ENCODE measurements at regions not wholly inside any gene's neighbourhood (a gene's known extent, or its start where the extent isn't known, plus 50 kb on each side); places are given as distances from the start of the nearest gene placed in this dataset.

DNA sequence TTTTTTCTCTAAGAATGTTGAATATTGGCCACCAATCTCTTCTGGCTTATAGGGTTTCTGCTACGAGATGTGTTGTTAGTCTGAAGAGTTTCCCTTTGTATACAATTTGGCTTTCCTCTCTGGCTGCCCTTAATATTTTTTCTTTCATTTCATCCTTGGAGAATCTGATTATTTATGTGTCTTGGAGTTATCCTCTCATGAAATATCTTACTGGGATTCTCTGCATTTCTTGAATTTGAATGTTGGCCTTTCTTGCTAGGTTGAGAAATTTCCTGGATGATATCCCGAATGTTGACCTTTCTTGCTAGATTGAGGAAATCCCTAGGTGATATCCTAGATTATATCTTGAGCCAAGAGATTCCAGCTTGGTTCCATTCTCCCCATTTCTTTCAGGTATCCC lies 125.6 kb downstream of the SLC5A7 start:
- DNase-seq (no peak), ATAC-seq (no peak)
- H3K36me3 Mint-ChIP-seq (ENCODE audit: low read depth): no peaks in the 10 kb centered on the region
- no peak overlapping the region for H3K27ac Mint-ChIP-seq
- H3K27me3 Mint-ChIP-seq (ENCODE audit: low read depth): no peaks in the 10 kb centered on the region
- POLR2A ChIA-PET: no interaction called here
- H3K4me3 Mint-ChIP-seq: no peak overlapping the region
- CTCF ChIA-PET: no interaction called here
- H3K9me3 Mint-ChIP-seq (ENCODE audit: insufficient read depth): no peaks in the 10 kb centered on the region
- no peaks in the 10 kb centered on the region for H3K4me1 Mint-ChIP-seq (ENCODE audit: low read depth)

DNA sequence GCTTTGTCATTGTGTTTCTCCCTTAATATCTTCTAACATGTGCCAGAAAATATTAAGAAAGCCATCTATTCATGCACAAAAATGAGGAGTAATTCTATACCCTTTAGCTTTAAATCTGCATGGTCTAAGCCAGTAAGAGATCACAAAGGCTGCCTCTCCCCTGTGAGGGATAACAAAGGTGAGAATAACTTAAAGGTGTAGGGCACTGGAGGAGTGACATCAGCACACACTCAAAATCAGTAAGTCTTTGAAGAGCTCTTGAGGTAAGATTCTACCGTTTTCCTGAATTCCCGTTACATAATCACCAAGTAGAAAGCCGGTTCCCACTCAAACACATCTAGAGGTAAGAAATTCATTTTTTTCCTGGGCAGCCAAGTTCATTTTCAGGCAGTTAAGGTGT lies 123.9 kb upstream of the SULT1C3 start:
- Mint-ChIP-seq H3K4me1 (ENCODE audit: low read depth) (no peaks in the 10 kb centered on the region), H3K4me3 (no peak overlapping the region), H3K9me3 (ENCODE audit: insufficient read depth) (no peaks in the 10 kb centered on the region), H3K27ac (no peak overlapping the region), H3K27me3 (ENCODE audit: low read depth) (no peaks in the 10 kb centered on the region), H3K36me3 (ENCODE audit: low read depth) (no peaks in the 10 kb centered on the region)
- DNase-seq (no peak), ATAC-seq (no peak)
- CTCF ChIA-PET: no interaction called here
- POLR2A ChIA-PET: interaction anchor here (0.8 kb wide), 1 partner anchor 162 kb away, joined by 3 read pairs; no protein-coding TSS in a partner anchor

DNA sequence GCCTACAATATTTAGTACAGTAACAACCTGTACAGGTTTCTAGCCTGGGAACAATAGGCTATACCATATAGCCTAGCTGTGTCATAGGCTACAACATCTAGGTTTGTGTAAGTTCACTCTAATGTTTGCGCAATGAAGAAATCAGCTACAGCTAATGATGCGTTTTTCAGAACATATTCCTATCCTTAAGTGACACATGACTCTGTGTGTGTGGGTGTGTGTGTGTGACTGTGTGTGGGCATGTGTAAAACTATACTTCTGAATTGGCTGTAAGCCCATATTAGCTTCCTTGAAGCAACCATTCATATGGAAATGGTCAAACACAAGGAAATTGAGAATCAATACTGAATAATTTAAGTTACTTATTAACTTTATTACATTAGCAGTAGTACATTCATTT lies 120.8 kb upstream of the SULT1C3 start:
- Mint-ChIP-seq H3K27ac (no peak overlapping the region), H3K27me3 (ENCODE audit: low read depth) (no peaks in the 10 kb centered on the region), H3K4me1 (ENCODE audit: low read depth) (no peaks in the 10 kb centered on the region), H3K36me3 (ENCODE audit: low read depth) (no peaks in the 10 kb centered on the region), H3K4me3 (no peak overlapping the region), H3K9me3 (ENCODE audit: insufficient read depth) (no peaks in the 10 kb centered on the region)
- POLR2A ChIA-PET: no interaction called here
- DNase-seq: no peak
- CTCF ChIA-PET: no interaction called here
- no peak for ATAC-seq

DNA sequence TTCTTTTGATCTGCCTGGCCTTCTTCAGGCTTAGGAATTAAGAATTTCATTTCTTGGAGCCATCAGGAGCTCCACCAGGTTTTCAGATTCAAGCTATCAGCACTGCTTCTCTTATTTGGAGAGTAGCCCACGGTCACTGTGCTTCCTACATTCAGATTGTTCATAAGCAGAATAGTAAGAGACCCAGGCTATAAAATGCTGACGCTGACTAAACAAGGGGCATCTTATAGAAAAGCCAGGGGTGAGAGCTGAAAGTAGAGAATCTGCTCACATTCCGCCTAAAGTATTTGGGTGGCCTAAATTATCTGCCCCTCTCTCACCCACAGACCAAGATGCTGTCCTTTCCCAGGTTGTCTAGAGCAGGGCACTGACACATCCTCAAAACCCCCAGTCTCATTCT lies 120.3 kb upstream of the SULT1C3 start:
- Mint-ChIP-seq H3K36me3 (ENCODE audit: low read depth) (no peaks in the 10 kb centered on the region), H3K4me3 (no peak overlapping the region), H3K27ac (no peak overlapping the region), H3K4me1 (ENCODE audit: low read depth) (no peaks in the 10 kb centered on the region), H3K9me3 (ENCODE audit: insufficient read depth) (no peaks in the 10 kb centered on the region), H3K27me3 (ENCODE audit: low read depth) (no peaks in the 10 kb centered on the region)
- ATAC-seq: no peak
- CTCF ChIA-PET: no interaction called here
- no peak for DNase-seq
- POLR2A ChIA-PET: no interaction called here

DNA sequence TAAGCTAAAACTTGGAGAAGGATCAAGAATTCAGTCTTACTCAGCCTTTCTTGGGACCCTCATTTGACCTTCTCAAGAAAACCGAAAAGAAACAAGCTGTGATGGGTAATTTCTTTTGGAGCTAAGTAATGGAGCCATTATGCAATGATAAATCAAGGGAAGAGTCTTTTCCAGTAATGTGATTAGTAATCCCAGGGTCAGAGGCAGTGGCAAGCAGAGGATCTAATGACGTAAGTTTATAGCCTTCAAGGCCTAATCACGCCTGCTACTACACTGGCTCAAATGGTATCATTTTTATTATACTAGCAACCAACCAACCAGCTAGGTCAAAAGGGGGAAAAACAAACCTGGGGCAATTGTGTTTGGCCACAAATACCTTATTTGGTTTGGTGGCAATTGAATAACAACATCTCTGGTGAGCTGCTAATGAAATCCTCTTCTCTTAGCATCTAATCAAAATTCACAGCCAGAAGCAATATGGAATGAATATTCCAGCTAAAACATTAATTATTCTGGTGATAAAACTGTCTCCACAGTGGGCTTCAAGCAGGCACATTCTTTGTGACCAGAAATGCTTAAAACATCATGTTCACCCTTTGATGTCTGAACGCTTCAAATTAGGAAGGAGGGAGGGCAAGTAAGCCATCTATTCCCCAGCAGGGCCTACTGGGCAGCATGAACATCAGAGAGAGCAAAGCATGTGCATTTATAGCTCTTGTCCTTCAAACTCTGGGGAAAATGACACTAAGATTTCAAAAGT lies 114.9 kb upstream of the SULT1C3 start:
- Mint-ChIP-seq H3K4me3 (no peak overlapping the region), H3K4me1 (ENCODE audit: low read depth) (no peaks in the 10 kb centered on the region), H3K9me3 (ENCODE audit: insufficient read depth) (no peaks in the 10 kb centered on the region), H3K27me3 (ENCODE audit: low read depth) (no peaks in the 10 kb centered on the region), H3K36me3 (ENCODE audit: low read depth) (no peaks in the 10 kb centered on the region), H3K27ac (no peak overlapping the region)
- ATAC-seq: no peak
- CTCF ChIA-PET: no interaction called here
- POLR2A ChIA-PET: no interaction called here
- no peak for DNase-seq

GRCh38 chr2:108125581-108125980 lies 114.2 kb upstream of the SULT1C3 start:
- no peak for DNase-seq
- Mint-ChIP-seq H3K4me1 (ENCODE audit: low read depth) (no peaks in the 10 kb centered on the region), H3K9me3 (ENCODE audit: insufficient read depth) (no peaks in the 10 kb centered on the region), H3K27me3 (ENCODE audit: low read depth) (no peaks in the 10 kb centered on the region), H3K36me3 (ENCODE audit: low read depth) (no peaks in the 10 kb centered on the region), H3K27ac (no peak overlapping the region), H3K4me3 (no peak overlapping the region)
- POLR2A ChIA-PET: no interaction called here
- CTCF ChIA-PET: no interaction called here
- ATAC-seq: no peak

DNA sequence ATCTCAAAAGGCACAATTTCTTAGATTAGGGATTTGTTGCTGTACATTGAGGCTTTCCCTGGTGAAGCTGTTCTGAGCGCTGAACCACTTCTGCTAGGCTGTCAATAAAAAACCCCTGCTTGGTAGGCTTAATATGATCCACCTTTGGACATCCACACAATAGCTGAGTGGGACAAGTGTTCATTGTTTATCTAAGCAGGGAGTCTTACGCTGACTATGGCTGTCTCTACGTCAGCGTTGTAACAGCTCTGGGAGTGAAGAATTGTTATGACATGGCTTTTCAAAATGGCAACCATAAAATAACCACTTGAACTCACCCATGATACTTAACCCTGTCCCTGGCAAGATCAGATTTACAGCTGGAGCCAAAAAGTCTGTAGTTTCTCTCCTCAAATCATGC lies 111.5 kb upstream of the SULT1C3 start:
- no peaks in the 10 kb centered on the region for H3K4me1 Mint-ChIP-seq (ENCODE audit: low read depth)
- H3K9me3 Mint-ChIP-seq (ENCODE audit: insufficient read depth): no peaks in the 10 kb centered on the region
- H3K4me3 Mint-ChIP-seq: no peak overlapping the region
- ATAC-seq: no peak
- H3K27ac Mint-ChIP-seq: no peak overlapping the region
- POLR2A ChIA-PET: no interaction called here
- no peak for DNase-seq
- no peaks in the 10 kb centered on the region for H3K36me3 Mint-ChIP-seq (ENCODE audit: low read depth)
- no peaks in the 10 kb centered on the region for H3K27me3 Mint-ChIP-seq (ENCODE audit: low read depth)
- CTCF ChIA-PET: no interaction called here

DNA sequence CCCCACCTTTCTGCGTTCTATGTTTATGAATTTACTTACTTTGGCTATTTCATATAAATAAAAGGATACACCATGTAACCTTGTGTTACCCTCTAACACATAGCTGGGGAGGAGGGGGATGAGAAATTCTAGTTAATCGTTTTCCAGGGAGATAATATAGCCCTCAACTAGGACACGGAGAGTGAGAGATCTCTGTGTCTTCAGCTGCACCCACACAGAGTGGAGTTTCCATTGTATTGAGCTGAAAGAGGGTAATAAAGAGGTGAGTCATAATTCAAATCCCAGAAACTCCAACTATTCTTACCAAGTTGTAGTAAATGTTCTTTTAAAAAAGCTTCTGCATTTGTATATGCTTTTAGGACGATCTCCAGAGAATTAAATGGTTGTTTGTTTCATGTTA lies 110.1 kb upstream of the SULT1C3 start:
- no peak overlapping the region for H3K27ac Mint-ChIP-seq
- ATAC-seq (no peak), DNase-seq (no peak)
- ChIA-PET POLR2A (no interaction called here), CTCF (no interaction called here)
- H3K27me3 Mint-ChIP-seq (ENCODE audit: low read depth): no peaks in the 10 kb centered on the region
- H3K4me1 Mint-ChIP-seq (ENCODE audit: low read depth): no peaks in the 10 kb centered on the region
- no peaks in the 10 kb centered on the region for H3K36me3 Mint-ChIP-seq (ENCODE audit: low read depth)
- no peak overlapping the region for H3K4me3 Mint-ChIP-seq
- H3K9me3 Mint-ChIP-seq (ENCODE audit: insufficient read depth): no peaks in the 10 kb centered on the region

GRCh38 chr2:108133457-108133856 lies 106.3 kb upstream of the SULT1C3 start:
- CTCF ChIA-PET: no interaction called here
- Mint-ChIP-seq H3K9me3 (ENCODE audit: insufficient read depth) (no peaks in the 10 kb centered on the region), H3K4me3 (no peak overlapping the region)

DNA sequence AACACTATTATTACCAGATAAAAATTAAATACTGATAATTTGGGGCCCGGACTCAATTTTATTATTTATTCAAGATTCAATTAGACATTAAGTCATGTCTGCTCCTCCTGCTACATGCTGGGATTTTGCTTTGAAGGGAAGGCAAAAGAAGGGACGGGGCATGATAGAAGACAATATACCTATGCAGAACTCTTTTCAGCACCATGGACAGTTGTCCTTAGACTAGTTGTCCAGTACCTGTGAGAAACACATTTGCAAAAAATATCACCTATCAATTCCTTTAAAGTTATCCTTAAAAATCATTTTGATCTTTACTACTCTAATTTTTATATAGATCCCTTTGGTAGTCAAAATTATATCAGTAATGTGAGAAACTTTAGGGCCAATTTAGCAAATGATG lies 100.2 kb upstream of the SULT1C3 start:
- DNase-seq (no peak), ATAC-seq (no peak)
- CTCF ChIA-PET: no interaction called here
- Mint-ChIP-seq H3K36me3 (ENCODE audit: low read depth) (no peaks in the 10 kb centered on the region), H3K9me3 (ENCODE audit: insufficient read depth) (no peaks in the 10 kb centered on the region), H3K4me1 (ENCODE audit: low read depth) (no peaks in the 10 kb centered on the region), H3K27me3 (ENCODE audit: low read depth) (no peaks in the 10 kb centered on the region), H3K27ac (no peak overlapping the region), H3K4me3 (no peak overlapping the region)
- POLR2A ChIA-PET: no interaction called here

More at GRCh38 chr2:108133457-108133856, 106.3 kb upstream of the SULT1C3 start:
- POLR2A ChIA-PET: no interaction called here
- DNase-seq (no peak), ATAC-seq (no peak)
- H3K4me1 Mint-ChIP-seq (ENCODE audit: low read depth): no peaks in the 10 kb centered on the region
- H3K27ac Mint-ChIP-seq: no peak overlapping the region
- H3K36me3 Mint-ChIP-seq (ENCODE audit: low read depth): no peaks in the 10 kb centered on the region
- no peaks in the 10 kb centered on the region for H3K27me3 Mint-ChIP-seq (ENCODE audit: low read depth)

DNA sequence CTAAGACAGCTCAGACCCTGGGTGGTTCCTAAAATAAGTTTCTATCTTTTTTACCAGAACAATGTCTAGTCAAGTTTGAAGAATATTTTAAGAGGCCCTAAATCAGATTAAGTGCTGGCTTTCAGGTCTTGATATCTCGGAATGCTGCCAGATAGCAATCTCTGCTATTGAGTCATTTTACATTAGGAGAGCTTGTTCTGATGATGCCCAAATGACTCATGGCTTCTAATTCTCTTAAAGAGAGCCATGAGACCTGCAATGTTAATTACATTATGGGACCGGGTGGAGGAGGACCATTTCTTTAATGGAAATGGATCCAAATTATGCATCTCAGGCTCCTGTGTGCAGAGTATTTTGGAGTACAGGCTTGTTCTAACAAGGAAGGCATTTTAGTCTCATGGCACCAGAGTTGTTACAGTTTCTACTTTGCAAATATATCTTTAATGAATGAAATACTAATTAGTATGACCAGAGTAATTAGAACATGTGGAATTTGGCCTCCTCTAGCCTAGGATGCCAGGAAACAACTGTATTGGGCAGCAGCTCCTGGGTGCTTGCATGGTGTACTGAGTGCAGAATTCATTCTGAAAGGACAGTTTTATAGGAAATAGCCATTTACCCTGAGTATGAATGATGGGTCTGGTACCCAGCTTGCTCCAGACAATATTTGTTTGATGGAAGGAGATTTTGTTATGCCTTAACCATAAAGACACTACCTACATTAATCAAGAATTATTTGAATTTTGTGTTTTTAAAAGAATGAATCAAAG lies 94.0 kb upstream of the SULT1C3 start:
- H3K27me3 Mint-ChIP-seq (ENCODE audit: low read depth): peaks cover 2% of the 10 kb centered on the region
- ATAC-seq (no peak), DNase-seq (no peak)
- no peaks in the 10 kb centered on the region for H3K4me1 Mint-ChIP-seq (ENCODE audit: low read depth)
- H3K36me3 Mint-ChIP-seq (ENCODE audit: low read depth): no peaks in the 10 kb centered on the region
- no peaks in the 10 kb centered on the region for H3K9me3 Mint-ChIP-seq (ENCODE audit: insufficient read depth)
- CTCF ChIA-PET: no interaction called here
- no peak overlapping the region for H3K4me3 Mint-ChIP-seq
- POLR2A ChIA-PET: no interaction called here
- no peak overlapping the region for H3K27ac Mint-ChIP-seq

DNA sequence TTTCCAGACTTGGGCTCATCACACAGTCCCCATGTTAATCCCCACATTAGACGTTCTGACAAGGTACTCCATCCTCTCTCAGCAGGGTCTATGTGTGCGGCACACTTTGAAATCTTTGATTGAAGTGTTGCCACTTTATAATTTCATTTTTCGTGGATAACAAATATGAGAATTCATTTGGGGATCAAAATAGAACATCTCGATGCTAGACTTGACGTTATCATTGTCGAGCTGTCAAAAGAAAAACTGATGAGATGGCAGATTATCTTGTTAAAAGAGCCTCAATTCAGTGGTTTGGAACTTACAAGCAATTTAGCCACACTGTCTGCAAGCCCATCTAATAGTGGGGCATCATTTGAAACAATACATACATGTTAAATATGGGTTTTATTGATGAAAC lies 91.2 kb upstream of the SULT1C3 start:
- ATAC-seq: no peak
- H3K36me3 Mint-ChIP-seq (ENCODE audit: low read depth): no peaks in the 10 kb centered on the region
- peaks cover 2% of the 10 kb centered on the region for H3K27me3 Mint-ChIP-seq (ENCODE audit: low read depth)
- ChIA-PET POLR2A (no interaction called here), CTCF (no interaction called here)
- DNase-seq: no peak
- H3K4me1 Mint-ChIP-seq (ENCODE audit: low read depth): no peaks in the 10 kb centered on the region
- H3K27ac Mint-ChIP-seq: no peak overlapping the region
- no peak overlapping the region for H3K4me3 Mint-ChIP-seq
- H3K9me3 Mint-ChIP-seq (ENCODE audit: insufficient read depth): no peaks in the 10 kb centered on the region
